ENCODE measurements at regions not wholly inside any gene's neighbourhood (a gene's known extent, or its start where the extent isn't known, plus 50 kb on each side); places are given as distances from the start of the nearest gene placed in this dataset.

GRCh38 chrX:40444133-40444532 lies 136.6 kb upstream of the ATP6AP2 start:
- TF ChIP-seq POLR2A (IDR thresholded peaks at IDR 0.05), result no peak
- TF ChIP-seq, protein P1, sequence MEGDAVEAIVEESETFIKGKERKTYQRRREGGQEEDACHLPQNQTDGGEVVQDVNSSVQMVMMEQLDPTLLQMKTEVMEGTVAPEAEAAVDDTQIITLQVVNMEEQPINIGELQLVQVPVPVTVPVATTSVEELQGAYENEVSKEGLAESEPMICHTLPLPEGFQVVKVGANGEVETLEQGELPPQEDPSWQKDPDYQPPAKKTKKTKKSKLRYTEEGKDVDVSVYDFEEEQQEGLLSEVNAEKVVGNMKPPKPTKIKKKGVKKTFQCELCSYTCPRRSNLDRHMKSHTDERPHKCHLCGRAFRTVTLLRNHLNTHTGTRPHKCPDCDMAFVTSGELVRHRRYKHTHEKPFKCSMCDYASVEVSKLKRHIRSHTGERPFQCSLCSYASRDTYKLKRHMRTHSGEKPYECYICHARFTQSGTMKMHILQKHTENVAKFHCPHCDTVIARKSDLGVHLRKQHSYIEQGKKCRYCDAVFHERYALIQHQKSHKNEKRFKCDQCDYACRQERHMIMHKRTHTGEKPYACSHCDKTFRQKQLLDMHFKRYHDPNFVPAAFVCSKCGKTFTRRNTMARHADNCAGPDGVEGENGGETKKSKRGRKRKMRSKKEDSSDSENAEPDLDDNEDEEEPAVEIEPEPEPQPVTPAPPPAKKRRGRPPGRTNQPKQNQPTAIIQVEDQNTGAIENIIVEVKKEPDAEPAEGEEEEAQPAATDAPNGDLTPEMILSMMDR (IDR thresholded peaks at IDR 0.05 in 4 of 5, conservative IDR thresholded peaks at IDR 0.05 in 1 of 5), result no peak
